AML-193 (cell line): ENCODE measurements at regions not wholly inside any gene's neighbourhood (a gene's known extent, or its start where the extent isn't known, plus 50 kb on each side); places are given as distances from the start of the nearest gene placed in this dataset.

Experiments used
- DNase-seq, 2 experiments: peaks; one replicate each; lab custom pipeline; 2025; lab: John Stamatoyannopoulos, UW

DNA sequence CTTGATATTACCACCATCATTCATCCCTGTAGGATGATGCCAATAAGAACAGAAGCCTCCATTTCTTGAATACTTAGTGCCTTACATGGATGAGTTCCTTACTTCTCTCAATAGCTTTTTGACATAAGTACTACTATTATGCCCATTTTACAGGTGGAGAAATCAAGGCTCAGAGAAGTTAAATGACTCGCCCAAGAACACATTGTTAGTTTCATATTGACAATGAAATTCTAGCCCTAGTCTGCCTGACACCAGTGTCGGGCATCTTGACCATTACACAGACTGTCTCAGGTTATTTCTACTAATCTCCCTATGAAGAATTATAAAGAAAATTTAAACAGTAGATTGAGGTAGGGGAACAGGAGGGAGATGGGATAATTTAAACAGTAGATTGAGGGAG, 52.5 kb upstream of the ARL8B start:
- DNase-seq: no peak

DNA sequence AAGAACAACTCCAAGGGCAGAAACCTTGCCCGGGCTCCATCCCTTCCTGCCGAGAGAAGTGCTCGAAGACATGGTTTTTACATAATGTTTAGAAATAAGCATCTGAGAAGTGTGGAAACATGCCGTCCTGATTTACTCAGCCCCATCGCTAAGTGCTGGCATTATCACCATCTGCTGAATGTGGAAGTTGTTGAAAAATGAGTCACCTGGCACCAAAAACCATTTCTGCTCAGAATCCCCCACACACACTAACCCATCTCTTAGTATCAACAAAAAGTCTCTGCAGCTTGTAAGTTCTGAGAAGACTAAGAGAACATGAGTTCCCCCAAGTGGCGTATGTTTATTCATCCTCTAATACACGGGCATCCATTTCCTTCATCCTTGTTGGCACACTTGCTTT, 51.0 kb upstream of the ARL8B start:
- DNase-seq: peak in 1 of 2 experiments; percentile 29

DNA sequence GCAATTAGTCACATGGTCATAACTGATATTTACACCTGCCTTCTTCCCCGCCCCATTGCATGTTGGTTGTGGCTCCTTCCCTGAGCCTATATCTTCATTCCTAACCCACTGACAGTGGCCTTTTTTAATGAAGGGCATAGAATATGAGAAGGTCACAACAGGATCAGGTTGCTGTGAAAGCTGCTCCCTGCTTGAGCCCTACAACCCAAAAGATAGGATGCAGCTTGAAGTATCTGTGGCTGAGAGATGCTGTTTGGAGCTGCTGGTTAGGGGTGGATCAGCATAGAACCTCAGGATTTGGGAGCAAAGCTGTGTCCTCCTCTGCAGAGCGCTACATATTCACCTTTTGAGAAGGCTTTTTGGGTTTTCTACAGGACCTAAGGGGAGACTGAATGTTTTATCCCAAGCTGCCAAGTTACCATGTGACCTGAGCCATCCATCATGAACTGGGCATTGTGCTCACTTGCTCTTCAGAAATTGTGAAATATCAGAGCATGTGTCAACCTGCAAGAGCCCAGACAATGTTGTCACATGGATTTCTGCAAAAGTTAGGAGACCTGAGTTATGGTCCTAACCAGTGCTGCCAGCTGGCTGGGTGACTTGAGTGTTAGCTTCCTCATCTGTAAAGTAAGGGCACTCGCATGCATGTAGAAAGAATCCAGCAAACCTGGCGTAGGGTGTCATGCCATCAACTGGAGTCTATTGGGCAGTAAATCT, 49.8 kb upstream of the ARL8B start:
- DNase-seq: peak; percentile 57 to 58
